ENCODE measurements at regions not wholly inside any gene's neighbourhood (a gene's known extent, or its start where the extent isn't known, plus 50 kb on each side); places are given as distances from the start of the nearest gene placed in this dataset.

- no peak overlapping the region for H3K4me3 Mint-ChIP-seq (ENCODE audit: unreplicated experiment)
- peaks cover 31% of the 10 kb centered on the region for H3K4me1 Mint-ChIP-seq (ENCODE audit: low read depth)
- H3K27me3 Mint-ChIP-seq (ENCODE audit: low read depth) = peaks cover 4% of the 10 kb centered on the region
- no peak for DNase-seq (ENCODE audit: low spot score)
- H3K9me3 Mint-ChIP-seq (ENCODE audit: low read depth) = peaks cover 3% of the 10 kb centered on the region
- TF ChIP-seq CTCF (IDR thresholded peaks at IDR 0.05) = no peak
- no peak overlapping the region for H3K27ac Mint-ChIP-seq (ENCODE audit: unreplicated experiment)
- H3K36me3 Mint-ChIP-seq (ENCODE audit: low read depth) = peaks cover 2% of the 10 kb centered on the region
Measured at GRCh38 chr21:35859677-35860076, 200.6 kb downstream of the SETD4 start.

GRCh38 chr21:35857095-35857494 is 203.2 kb downstream of the SETD4 start:
- Mint-ChIP-seq H3K4me3 (ENCODE audit: unreplicated experiment) (no peak overlapping the region), H3K9me3 (ENCODE audit: low read depth) (peaks cover 3% of the 10 kb centered on the region), H3K27me3 (ENCODE audit: low read depth) (peaks cover 4% of the 10 kb centered on the region), H3K36me3 (ENCODE audit: low read depth) (peaks cover 2% of the 10 kb centered on the region), H3K4me1 (ENCODE audit: low read depth) (peaks cover 32% of the 10 kb centered on the region), H3K27ac (ENCODE audit: unreplicated experiment) (peak overlapping the region; percentile 42)
- TF ChIP-seq CTCF (IDR thresholded peaks at IDR 0.05) = no peak
- no peak for DNase-seq (ENCODE audit: low spot score)

- peaks cover 2% of the 10 kb centered on the region for H3K36me3 Mint-ChIP-seq (ENCODE audit: low read depth)
- no peak overlapping the region for H3K27ac Mint-ChIP-seq (ENCODE audit: unreplicated experiment)
- peaks cover 40% of the 10 kb centered on the region for H3K4me1 Mint-ChIP-seq (ENCODE audit: low read depth)
- H3K4me3 Mint-ChIP-seq (ENCODE audit: unreplicated experiment) = no peak overlapping the region
- H3K27me3 Mint-ChIP-seq (ENCODE audit: low read depth) = no peaks in the 10 kb centered on the region
- peaks cover 3% of the 10 kb centered on the region for H3K9me3 Mint-ChIP-seq (ENCODE audit: low read depth)
- no peak for TF ChIP-seq CTCF (IDR thresholded peaks at IDR 0.05)
- no peak for DNase-seq (ENCODE audit: low spot score)
Measured at GRCh38 chr21:35855484-35855883, 204.8 kb downstream of the SETD4 start.

GRCh38 chr21:35854281-35854680 is 206.0 kb downstream of the SETD4 start:
- Mint-ChIP-seq H3K4me3 (ENCODE audit: unreplicated experiment) (no peak overlapping the region), H3K27ac (ENCODE audit: unreplicated experiment) (no peak overlapping the region), H3K27me3 (ENCODE audit: low read depth) (no peaks in the 10 kb centered on the region), H3K4me1 (ENCODE audit: low read depth) (peaks cover 52% of the 10 kb centered on the region), H3K9me3 (ENCODE audit: low read depth) (peaks cover 3% of the 10 kb centered on the region), H3K36me3 (ENCODE audit: low read depth) (peaks cover 2% of the 10 kb centered on the region)
- DNase-seq (ENCODE audit: low spot score) = no peak
- no peak for TF ChIP-seq CTCF (IDR thresholded peaks at IDR 0.05)

GRCh38 chr21:35853321-35854239 is 206.7 kb downstream of the SETD4 start:
- no peak overlapping the region for H3K27ac Mint-ChIP-seq (ENCODE audit: unreplicated experiment)
- no peaks in the 10 kb centered on the region for H3K36me3 Mint-ChIP-seq (ENCODE audit: low read depth)
- H3K27me3 Mint-ChIP-seq (ENCODE audit: low read depth) = no peaks in the 10 kb centered on the region
- H3K4me3 Mint-ChIP-seq (ENCODE audit: unreplicated experiment) = no peak overlapping the region
- H3K9me3 Mint-ChIP-seq (ENCODE audit: low read depth) = no peaks in the 10 kb centered on the region
- DNase-seq (ENCODE audit: low spot score) = no peak
- no peak for TF ChIP-seq CTCF (IDR thresholded peaks at IDR 0.05)
- peaks cover 55% of the 10 kb centered on the region for H3K4me1 Mint-ChIP-seq (ENCODE audit: low read depth)
